NCI-H345 (cell line): ENCODE measurements at regions not wholly inside any gene's neighbourhood (a gene's known extent, or its start where the extent isn't known, plus 50 kb on each side); places are given as distances from the start of the nearest gene placed in this dataset.

Experiments used
- DNase-seq: peaks from one replicate; lab custom pipeline; 2025; lab: John Stamatoyannopoulos, UW

- DNase-seq = no peak
Observed at GRCh38 chr15:91741986-91742385, 111.5 kb upstream of the SLCO3A1 start.

GRCh38 chr15:91751611-91752010 lies 101.9 kb upstream of the SLCO3A1 start:
- DNase-seq = no peak

- peak; percentile 17 for DNase-seq
Observed at GRCh38 chr15:91752081-91752785, 101.3 kb upstream of the SLCO3A1 start.

- DNase-seq = no peak
Observed at GRCh38 chr15:91759560-91759959, 93.9 kb upstream of the SLCO3A1 start.

- DNase-seq = no peak
Observed at GRCh38 chr15:91765660-91766059, 87.8 kb upstream of the SLCO3A1 start.

- DNase-seq = no peak
Observed at GRCh38 chr15:91769476-91769875, 84.0 kb upstream of the SLCO3A1 start.

GRCh38 chr15:91769894-91770293 lies 83.6 kb upstream of the SLCO3A1 start:
- DNase-seq = no peak

GRCh38 chr15:91776104-91776503 lies 77.4 kb upstream of the SLCO3A1 start:
- DNase-seq = no peak

GRCh38 chr15:91779960-91780359 lies 73.5 kb upstream of the SLCO3A1 start:
- DNase-seq = no peak

- DNase-seq = no peak
Observed at GRCh38 chr15:91780387-91780786, 73.1 kb upstream of the SLCO3A1 start.

- DNase-seq = peak; percentile 61
Observed at GRCh38 chr15:91782221-91782620, 71.3 kb upstream of the SLCO3A1 start.

GRCh38 chr15:91783008-91783407 lies 70.5 kb upstream of the SLCO3A1 start:
- no peak for DNase-seq

GRCh38 chr15:91783451-91783850 lies 70.1 kb upstream of the SLCO3A1 start:
- no peak for DNase-seq

GRCh38 chr15:91784973-91785709 lies 68.4 kb upstream of the SLCO3A1 start:
- no peak for DNase-seq

GRCh38 chr15:91787198-91787597 lies 66.3 kb upstream of the SLCO3A1 start:
- peak; percentile 39 for DNase-seq

- DNase-seq = no peak
Observed at GRCh38 chr15:91789136-91789535, 64.4 kb upstream of the SLCO3A1 start.

- no peak for DNase-seq
Observed at GRCh38 chr15:91790836-91791235, 62.7 kb upstream of the SLCO3A1 start.

GRCh38 chr15:91793771-91794170 lies 59.7 kb upstream of the SLCO3A1 start:
- no peak for DNase-seq

GRCh38 chr15:91795235-91795634 lies 58.3 kb upstream of the SLCO3A1 start:
- DNase-seq = no peak

GRCh38 chr15:91801836-91802534 lies 51.5 kb upstream of the SLCO3A1 start:
- DNase-seq = no peak

GRCh38 chr15:91803260-91803659 lies 50.2 kb upstream of the SLCO3A1 start:
- no peak for DNase-seq
